GM12891 (cell line): ENCODE measurements at regions not wholly inside any gene's neighbourhood (a gene's known extent, or its start where the extent isn't known, plus 50 kb on each side); places are given as distances from the start of the nearest gene placed in this dataset.
A peak's percentile ranks its signal among the peaks of the same experiment; 100 is the strongest.

Experiments
- PAX5 ChIP-seq: IDR thresholded peaks from 2 replicates; pipeline ENCODE4 v1.6.1; 2011; ENCODE audit warnings: low read length, moderate library complexity, mild to moderate bottlenecking; ENCODE audit not compliant: insufficient read depth, severe bottlenecking
- POLR2A ChIP-seq: IDR thresholded peaks from 2 replicates; pipeline ENCODE4 v1.6.1; 2011; ENCODE audit warnings: low read depth, low read length, control low read depth
- POLR2AphosphoS5 ChIP-seq: IDR thresholded peaks from 2 replicates; pipeline ENCODE4 v1.6.1; 2011; ENCODE audit warnings: low read depth, low read length, control low read depth
- POU2F2 ChIP-seq: IDR thresholded peaks from 2 replicates; pipeline ENCODE4 v1.6.1; 2011; ENCODE audit warnings: low read depth, mild to moderate bottlenecking, control low read depth, low read length, moderate library complexity
- SPI1 ChIP-seq: IDR thresholded peaks from 2 replicates; pipeline ENCODE4 v1.6.1; 2011; ENCODE audit warnings: low read depth, low read length, control low read depth
- TAF1 ChIP-seq: IDR thresholded peaks from 2 replicates; pipeline ENCODE4 v1.6.1; 2011; ENCODE audit warnings: low read depth, low read length, control low read depth

- TF ChIP-seq POLR2AphosphoS5, result no peak
- no peak for TF ChIP-seq TAF1
- TF ChIP-seq POLR2A, result no peak
- TF ChIP-seq SPI1, result peak; percentile 76
- no peak for TF ChIP-seq PAX5
- no peak for TF ChIP-seq POU2F2
These were observed 129.3 kb upstream of the SLC44A1 start for GRCh38 chr9:105114964-105115728.
